ENCODE measurements at regions not wholly inside any gene's neighbourhood (a gene's known extent, or its start where the extent isn't known, plus 50 kb on each side); places are given as distances from the start of the nearest gene placed in this dataset.

DNA sequence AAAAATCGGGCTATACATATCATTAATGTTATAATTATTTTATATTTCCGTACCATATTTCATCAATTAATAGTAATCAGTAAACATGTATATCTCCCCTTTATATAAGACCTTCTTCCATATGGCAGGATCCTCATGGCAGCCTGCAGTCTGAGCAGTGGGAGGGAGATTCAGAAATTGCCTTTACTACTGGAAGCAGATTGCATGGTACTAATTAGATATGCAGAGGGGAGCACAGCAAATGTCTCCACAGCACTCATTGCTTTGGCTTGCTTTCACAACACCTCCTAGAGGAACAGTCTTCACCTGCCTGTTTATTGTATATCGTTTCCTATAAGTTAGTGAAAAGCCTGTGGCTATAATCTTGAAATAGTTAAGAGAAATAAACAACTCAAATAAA, 585.8 kb upstream of the GOT2 start:
- TF ChIP-seq CTCF (IDR thresholded peaks at IDR 0.05; ENCODE audit: extremely low read depth, low read depth, low read length), result no peak
- no peaks in the 10 kb centered on the region for H4K20me1 ChIP-seq (ENCODE audit: insufficient read depth, low read length)
- H3K4me1 ChIP-seq (ENCODE audit: insufficient read depth, low read length), result no peaks in the 10 kb centered on the region
- H3K79me2 ChIP-seq (ENCODE audit: insufficient read depth, low read length), result no peaks in the 10 kb centered on the region
- no peaks in the 10 kb centered on the region for H3K27me3 ChIP-seq (ENCODE audit: insufficient read depth, low read length)
- H3K9me3 ChIP-seq (ENCODE audit: low read depth, low read length), result no peaks in the 10 kb centered on the region
- H3K4me3 ChIP-seq (ENCODE audit: insufficient read depth, low read length), result no peak overlapping the region
- H2AFZ ChIP-seq (ENCODE audit: low read length), result no peak overlapping the region
- DNase-seq (ENCODE audit: insufficient read length, low spot score, missing footprints), result no peak
- no peak overlapping the region for H3K4me2 ChIP-seq (ENCODE audit: insufficient read depth, low read length)
- H3K27ac ChIP-seq (ENCODE audit: low read depth, low read length), result no peak overlapping the region
- H3K36me3 ChIP-seq (ENCODE audit: insufficient read depth, low read length), result no peaks in the 10 kb centered on the region

DNA sequence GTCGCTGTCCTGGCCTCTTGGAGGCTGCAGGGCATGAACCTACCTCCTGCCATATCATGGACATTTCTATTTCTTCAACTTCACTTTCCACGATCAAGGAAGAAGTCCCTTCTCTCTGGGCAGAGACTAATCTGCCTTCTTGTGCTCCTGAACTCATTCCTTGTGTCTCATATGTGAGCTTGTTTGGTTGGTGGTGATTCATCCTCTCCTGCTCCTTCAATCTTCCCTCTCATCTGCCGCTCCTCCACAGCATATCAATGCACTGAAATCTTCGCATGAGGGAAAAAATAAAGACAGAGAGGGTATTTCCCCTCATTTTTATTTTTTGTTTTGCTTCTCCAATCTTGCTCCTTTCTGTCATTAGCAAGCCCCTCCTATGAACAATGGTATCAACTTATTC, 571.7 kb upstream of the GOT2 start:
- H3K4me1 ChIP-seq (ENCODE audit: insufficient read depth, low read length), result no peaks in the 10 kb centered on the region
- H3K27me3 ChIP-seq (ENCODE audit: insufficient read depth, low read length), result no peaks in the 10 kb centered on the region
- no peak overlapping the region for H3K4me3 ChIP-seq (ENCODE audit: insufficient read depth, low read length)
- no peak for TF ChIP-seq CTCF (IDR thresholded peaks at IDR 0.05; ENCODE audit: extremely low read depth, low read depth, low read length)
- no peak for DNase-seq (ENCODE audit: insufficient read length, low spot score, missing footprints)
- H2AFZ ChIP-seq (ENCODE audit: low read length), result no peak overlapping the region
- no peaks in the 10 kb centered on the region for H3K79me2 ChIP-seq (ENCODE audit: insufficient read depth, low read length)
- H3K36me3 ChIP-seq (ENCODE audit: insufficient read depth, low read length), result no peaks in the 10 kb centered on the region
- no peaks in the 10 kb centered on the region for H3K9me3 ChIP-seq (ENCODE audit: low read depth, low read length)
- no peak overlapping the region for H3K27ac ChIP-seq (ENCODE audit: low read depth, low read length)
- H3K4me2 ChIP-seq (ENCODE audit: insufficient read depth, low read length), result no peak overlapping the region
- no peaks in the 10 kb centered on the region for H4K20me1 ChIP-seq (ENCODE audit: insufficient read depth, low read length)

DNA sequence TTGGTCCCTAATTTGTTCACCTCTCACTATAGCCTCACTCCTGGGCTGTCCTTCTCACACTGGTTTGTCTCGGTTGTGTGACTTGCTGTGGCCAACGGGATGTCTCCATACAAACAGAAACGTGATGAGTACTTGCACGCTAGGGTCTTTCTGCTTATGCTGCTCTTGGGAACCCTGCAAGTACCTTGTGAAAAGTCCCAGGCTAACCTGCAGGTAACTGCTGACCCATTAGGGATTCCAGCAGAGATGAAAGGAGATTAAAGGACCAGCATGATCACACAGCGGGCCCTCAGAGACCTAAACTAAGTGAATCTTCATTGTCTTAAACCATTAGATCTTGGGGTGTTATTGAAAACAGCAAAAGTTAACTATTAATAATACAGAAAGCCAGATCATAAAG, 562.8 kb upstream of the GOT2 start:
- H3K27me3 ChIP-seq (ENCODE audit: insufficient read depth, low read length), result no peaks in the 10 kb centered on the region
- no peak for DNase-seq (ENCODE audit: insufficient read length, low spot score, missing footprints)
- H2AFZ ChIP-seq (ENCODE audit: low read length), result no peak overlapping the region
- H4K20me1 ChIP-seq (ENCODE audit: insufficient read depth, low read length), result no peaks in the 10 kb centered on the region
- H3K79me2 ChIP-seq (ENCODE audit: insufficient read depth, low read length), result no peaks in the 10 kb centered on the region
- no peak overlapping the region for H3K27ac ChIP-seq (ENCODE audit: low read depth, low read length)
- no peak overlapping the region for H3K4me2 ChIP-seq (ENCODE audit: insufficient read depth, low read length)
- no peak overlapping the region for H3K4me3 ChIP-seq (ENCODE audit: insufficient read depth, low read length)
- no peaks in the 10 kb centered on the region for H3K4me1 ChIP-seq (ENCODE audit: insufficient read depth, low read length)
- no peaks in the 10 kb centered on the region for H3K36me3 ChIP-seq (ENCODE audit: insufficient read depth, low read length)
- no peak for TF ChIP-seq CTCF (IDR thresholded peaks at IDR 0.05; ENCODE audit: extremely low read depth, low read depth, low read length)
- H3K9me3 ChIP-seq (ENCODE audit: low read depth, low read length), result no peaks in the 10 kb centered on the region

DNA sequence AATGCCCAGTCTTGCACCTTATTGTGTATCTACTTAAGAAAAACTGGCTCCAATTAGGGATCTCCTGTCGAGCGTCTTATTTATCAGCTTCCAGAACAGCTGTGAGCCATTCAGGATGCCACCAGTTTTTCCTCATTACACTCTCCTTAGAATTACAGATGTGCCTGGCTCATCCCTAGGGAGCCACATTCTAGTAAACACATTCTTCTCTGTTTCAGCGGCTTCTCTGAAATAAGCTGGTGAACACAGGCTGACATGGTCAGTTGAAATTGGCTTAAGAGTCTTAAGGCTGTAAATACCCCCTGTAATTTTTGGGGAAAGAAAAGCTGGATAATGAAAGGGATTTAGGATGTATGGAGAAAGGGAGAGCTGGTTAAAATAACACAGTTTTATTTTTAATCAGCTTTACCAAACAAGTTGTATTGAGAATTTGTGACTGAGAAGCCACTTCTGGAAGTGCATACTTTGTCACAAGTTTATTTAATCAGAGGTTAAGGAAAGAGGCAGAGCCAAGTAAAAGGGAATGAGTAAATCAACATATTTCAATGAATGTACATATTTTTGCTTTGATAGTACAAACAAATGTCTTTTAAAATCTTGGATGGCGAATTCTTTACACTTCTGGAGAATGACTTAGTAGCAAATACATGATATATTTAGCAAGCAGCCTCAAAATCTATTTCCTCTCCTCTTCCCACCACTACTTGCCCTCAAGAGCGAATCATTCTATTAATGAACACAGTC, 562.0 kb upstream of the GOT2 start:
- TF ChIP-seq CTCF (IDR thresholded peaks at IDR 0.05; ENCODE audit: extremely low read depth, low read depth, low read length), result no peak

More for the DNA sequence above, 562.0 kb upstream of the GOT2 start:
- Histone ChIP-seq H2AFZ (ENCODE audit: low read length) (no peak overlapping the region), H3K27me3 (ENCODE audit: insufficient read depth, low read length) (no peaks in the 10 kb centered on the region), H4K20me1 (ENCODE audit: insufficient read depth, low read length) (no peaks in the 10 kb centered on the region), H3K9me3 (ENCODE audit: low read depth, low read length) (no peaks in the 10 kb centered on the region), H3K4me1 (ENCODE audit: insufficient read depth, low read length) (no peaks in the 10 kb centered on the region), H3K4me2 (ENCODE audit: insufficient read depth, low read length) (no peak overlapping the region), H3K4me3 (ENCODE audit: insufficient read depth, low read length) (no peak overlapping the region), H3K36me3 (ENCODE audit: insufficient read depth, low read length) (no peaks in the 10 kb centered on the region), H3K79me2 (ENCODE audit: insufficient read depth, low read length) (no peaks in the 10 kb centered on the region), H3K27ac (ENCODE audit: low read depth, low read length) (no peak overlapping the region)
- DNase-seq (ENCODE audit: insufficient read length, low spot score, missing footprints), result no peak
